ENCODE measurements at regions not wholly inside any gene's neighbourhood (a gene's known extent, or its start where the extent isn't known, plus 50 kb on each side); places are given as distances from the start of the nearest gene placed in this dataset.

- H3K9me2 ChIP-seq (replicated peaks; ENCODE audit: insufficient read depth, low read length): no peaks in the 10 kb centered on the region
Observed at GRCh38 chr2:120495586-120495985, 149.7 kb downstream of the INHBB start.

GRCh38 chr2:120496235-120496634 lies 150.3 kb downstream of the INHBB start:
- H3K4me1 ChIP-seq (ENCODE audit: low read length): no peaks in the 10 kb centered on the region
- no peaks in the 10 kb centered on the region for H3K9me2 ChIP-seq (replicated peaks; ENCODE audit: insufficient read depth, low read length)
- no peaks in the 10 kb centered on the region for H3K79me2 ChIP-seq (ENCODE audit: low read length)
- no peak overlapping the region for H3K27ac ChIP-seq (ENCODE audit: low read length)
- H4K20me1 ChIP-seq (ENCODE audit: insufficient read depth, low read depth, low read length): no peaks in the 10 kb centered on the region
- H3K4me3 ChIP-seq (ENCODE audit: low read length): no peak overlapping the region
- no peaks in the 10 kb centered on the region for H3K36me3 ChIP-seq (ENCODE audit: insufficient read depth, low read length)
- H2AFZ ChIP-seq (ENCODE audit: low read length): no peak overlapping the region
- no peaks in the 10 kb centered on the region for H3K9me3 ChIP-seq (ENCODE audit: low read length)
- H3K9ac ChIP-seq (ENCODE audit: low read length): no peak overlapping the region
- no peak for DNase-seq
- H3K4me2 ChIP-seq (ENCODE audit: low read depth, low read length, poor library complexity, severe bottlenecking): no peak overlapping the region
- no peaks in the 10 kb centered on the region for H3K27me3 ChIP-seq (ENCODE audit: low read length)

More at GRCh38 chr2:120495586-120495985, 149.7 kb downstream of the INHBB start:
- Histone ChIP-seq H3K36me3 (ENCODE audit: insufficient read depth, low read length) (no peaks in the 10 kb centered on the region), H3K79me2 (ENCODE audit: low read length) (no peaks in the 10 kb centered on the region), H3K9ac (ENCODE audit: low read length) (no peak overlapping the region), H3K9me3 (ENCODE audit: low read length) (no peaks in the 10 kb centered on the region), H3K4me3 (ENCODE audit: low read length) (no peak overlapping the region), H4K20me1 (ENCODE audit: insufficient read depth, low read depth, low read length) (no peaks in the 10 kb centered on the region), H3K27ac (ENCODE audit: low read length) (no peak overlapping the region), H2AFZ (ENCODE audit: low read length) (no peak overlapping the region), H3K27me3 (ENCODE audit: low read length) (no peaks in the 10 kb centered on the region), H3K4me2 (ENCODE audit: low read depth, low read length, poor library complexity, severe bottlenecking) (no peak overlapping the region), H3K4me1 (ENCODE audit: low read length) (no peaks in the 10 kb centered on the region)
- no peak for DNase-seq

- Histone ChIP-seq H3K9me2 (replicated peaks; ENCODE audit: insufficient read depth, low read length) (no peaks in the 10 kb centered on the region), H4K20me1 (ENCODE audit: insufficient read depth, low read depth, low read length) (no peaks in the 10 kb centered on the region), H3K9ac (ENCODE audit: low read length) (no peak overlapping the region), H3K27ac (ENCODE audit: low read length) (no peak overlapping the region), H3K27me3 (ENCODE audit: low read length) (no peaks in the 10 kb centered on the region), H3K36me3 (ENCODE audit: insufficient read depth, low read length) (no peaks in the 10 kb centered on the region), H3K4me2 (ENCODE audit: low read depth, low read length, poor library complexity, severe bottlenecking) (no peak overlapping the region), H3K4me3 (ENCODE audit: low read length) (no peak overlapping the region), H3K9me3 (ENCODE audit: low read length) (no peaks in the 10 kb centered on the region), H3K79me2 (ENCODE audit: low read length) (no peaks in the 10 kb centered on the region), H3K4me1 (ENCODE audit: low read length) (no peaks in the 10 kb centered on the region), H2AFZ (ENCODE audit: low read length) (no peak overlapping the region)
- no peak for DNase-seq
Observed at GRCh38 chr2:120496759-120497158, 150.8 kb downstream of the INHBB start.

GRCh38 chr2:120497261-120497977 lies 151.5 kb downstream of the INHBB start:
- no peak overlapping the region for H3K9ac ChIP-seq (ENCODE audit: low read length)
- no peaks in the 10 kb centered on the region for H3K9me2 ChIP-seq (replicated peaks; ENCODE audit: insufficient read depth, low read length)
- H3K4me3 ChIP-seq (ENCODE audit: low read length): no peak overlapping the region
- DNase-seq: no peak
- H2AFZ ChIP-seq (ENCODE audit: low read length): no peak overlapping the region
- no peak overlapping the region for H3K27ac ChIP-seq (ENCODE audit: low read length)
- H3K27me3 ChIP-seq (ENCODE audit: low read length): no peaks in the 10 kb centered on the region
- H3K79me2 ChIP-seq (ENCODE audit: low read length): no peaks in the 10 kb centered on the region
- H3K9me3 ChIP-seq (ENCODE audit: low read length): no peaks in the 10 kb centered on the region
- H4K20me1 ChIP-seq (ENCODE audit: insufficient read depth, low read depth, low read length): no peaks in the 10 kb centered on the region
- no peak overlapping the region for H3K4me2 ChIP-seq (ENCODE audit: low read depth, low read length, poor library complexity, severe bottlenecking)
- no peaks in the 10 kb centered on the region for H3K36me3 ChIP-seq (ENCODE audit: insufficient read depth, low read length)
- H3K4me1 ChIP-seq (ENCODE audit: low read length): no peaks in the 10 kb centered on the region

GRCh38 chr2:120498121-120498520 lies 152.2 kb downstream of the INHBB start:
- H2AFZ ChIP-seq (ENCODE audit: low read length): no peak overlapping the region
- no peak for DNase-seq
- H3K9me3 ChIP-seq (ENCODE audit: low read length): no peaks in the 10 kb centered on the region
- no peaks in the 10 kb centered on the region for H3K9me2 ChIP-seq (replicated peaks; ENCODE audit: insufficient read depth, low read length)
- no peaks in the 10 kb centered on the region for H3K79me2 ChIP-seq (ENCODE audit: low read length)
- no peaks in the 10 kb centered on the region for H4K20me1 ChIP-seq (ENCODE audit: insufficient read depth, low read depth, low read length)
- H3K4me3 ChIP-seq (ENCODE audit: low read length): no peak overlapping the region
- H3K9ac ChIP-seq (ENCODE audit: low read length): no peak overlapping the region
- no peak overlapping the region for H3K27ac ChIP-seq (ENCODE audit: low read length)
- no peaks in the 10 kb centered on the region for H3K36me3 ChIP-seq (ENCODE audit: insufficient read depth, low read length)
- H3K4me2 ChIP-seq (ENCODE audit: low read depth, low read length, poor library complexity, severe bottlenecking): no peak overlapping the region
- H3K4me1 ChIP-seq (ENCODE audit: low read length): no peaks in the 10 kb centered on the region
- H3K27me3 ChIP-seq (ENCODE audit: low read length): no peaks in the 10 kb centered on the region

GRCh38 chr2:120498576-120499394 lies 152.8 kb downstream of the INHBB start:
- H3K4me3 ChIP-seq (ENCODE audit: low read length): no peak overlapping the region
- H3K9me2 ChIP-seq (replicated peaks; ENCODE audit: insufficient read depth, low read length): no peaks in the 10 kb centered on the region
- H3K36me3 ChIP-seq (ENCODE audit: insufficient read depth, low read length): no peaks in the 10 kb centered on the region
- no peak overlapping the region for H2AFZ ChIP-seq (ENCODE audit: low read length)
- no peaks in the 10 kb centered on the region for H3K9me3 ChIP-seq (ENCODE audit: low read length)
- H3K4me1 ChIP-seq (ENCODE audit: low read length): no peaks in the 10 kb centered on the region
- no peaks in the 10 kb centered on the region for H3K27me3 ChIP-seq (ENCODE audit: low read length)
- no peak overlapping the region for H3K9ac ChIP-seq (ENCODE audit: low read length)
- H3K79me2 ChIP-seq (ENCODE audit: low read length): no peaks in the 10 kb centered on the region
- H4K20me1 ChIP-seq (ENCODE audit: insufficient read depth, low read depth, low read length): no peaks in the 10 kb centered on the region
- no peak for DNase-seq
- no peak overlapping the region for H3K4me2 ChIP-seq (ENCODE audit: low read depth, low read length, poor library complexity, severe bottlenecking)
- H3K27ac ChIP-seq (ENCODE audit: low read length): no peak overlapping the region

- H2AFZ ChIP-seq (ENCODE audit: low read length): no peak overlapping the region
- H3K36me3 ChIP-seq (ENCODE audit: insufficient read depth, low read length): no peaks in the 10 kb centered on the region
- no peak overlapping the region for H3K4me3 ChIP-seq (ENCODE audit: low read length)
- no peak overlapping the region for H3K4me2 ChIP-seq (ENCODE audit: low read depth, low read length, poor library complexity, severe bottlenecking)
- H3K27me3 ChIP-seq (ENCODE audit: low read length): no peaks in the 10 kb centered on the region
- no peaks in the 10 kb centered on the region for H3K79me2 ChIP-seq (ENCODE audit: low read length)
- no peaks in the 10 kb centered on the region for H3K9me3 ChIP-seq (ENCODE audit: low read length)
- DNase-seq: no peak
- no peaks in the 10 kb centered on the region for H3K4me1 ChIP-seq (ENCODE audit: low read length)
- H4K20me1 ChIP-seq (ENCODE audit: insufficient read depth, low read depth, low read length): no peaks in the 10 kb centered on the region
- no peak overlapping the region for H3K9ac ChIP-seq (ENCODE audit: low read length)
- H3K27ac ChIP-seq (ENCODE audit: low read length): no peak overlapping the region
- H3K9me2 ChIP-seq (replicated peaks; ENCODE audit: insufficient read depth, low read length): no peaks in the 10 kb centered on the region
Observed at GRCh38 chr2:120499784-120500495, 154.0 kb downstream of the INHBB start.

- Histone ChIP-seq H4K20me1 (ENCODE audit: insufficient read depth, low read depth, low read length) (no peaks in the 10 kb centered on the region), H3K9ac (ENCODE audit: low read length) (no peak overlapping the region), H3K27ac (ENCODE audit: low read length) (no peak overlapping the region), H2AFZ (ENCODE audit: low read length) (no peak overlapping the region), H3K79me2 (ENCODE audit: low read length) (no peaks in the 10 kb centered on the region), H3K4me2 (ENCODE audit: low read depth, low read length, poor library complexity, severe bottlenecking) (no peak overlapping the region), H3K9me2 (replicated peaks; ENCODE audit: insufficient read depth, low read length) (no peaks in the 10 kb centered on the region), H3K27me3 (ENCODE audit: low read length) (no peaks in the 10 kb centered on the region), H3K36me3 (ENCODE audit: insufficient read depth, low read length) (no peaks in the 10 kb centered on the region), H3K9me3 (ENCODE audit: low read length) (no peaks in the 10 kb centered on the region), H3K4me1 (ENCODE audit: low read length) (no peaks in the 10 kb centered on the region), H3K4me3 (ENCODE audit: low read length) (no peak overlapping the region)
- no peak for DNase-seq
Observed at GRCh38 chr2:120501591-120501990, 155.7 kb downstream of the INHBB start.

All from Karpas-422 (cell line).